ENCODE measurements at regions not wholly inside any gene's neighbourhood (a gene's known extent, or its start where the extent isn't known, plus 50 kb on each side); places are given as distances from the start of the nearest gene placed in this dataset.
"Not testable (repeated sequence)": the region's sequence is repeated elsewhere in the genome, so short reads cannot be mapped to it uniquely, and the experiment has no call there.

DNA sequence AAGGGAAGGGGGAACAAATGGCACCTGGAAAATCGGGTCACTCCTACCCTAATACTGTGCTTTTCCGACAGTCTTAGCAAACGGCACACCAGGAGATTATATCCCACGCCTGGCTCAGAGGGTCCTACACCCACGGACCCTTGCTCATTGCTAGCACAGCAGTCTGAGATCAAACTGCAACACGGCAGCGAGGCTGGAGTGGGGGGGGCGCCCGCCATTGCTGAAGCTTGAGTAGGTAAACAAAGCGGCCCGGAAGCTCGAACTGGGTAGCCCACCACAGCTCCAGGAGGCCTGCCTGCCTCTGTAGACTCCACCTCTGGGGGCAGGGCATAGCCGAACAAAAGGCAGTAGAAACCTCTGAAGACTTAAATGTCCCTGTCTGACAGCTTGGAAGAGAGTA, 82.1 kb upstream of the SIM2 start:
- TF ChIP-seq SIN3A (IDR thresholded peaks at IDR 0.05; ENCODE audit: low read depth); POLR2AphosphoS5 (IDR thresholded peaks at IDR 0.05; ENCODE audit: low read depth, low read length): not testable (repeated sequence)
- TF ChIP-seq, protein P1, sequence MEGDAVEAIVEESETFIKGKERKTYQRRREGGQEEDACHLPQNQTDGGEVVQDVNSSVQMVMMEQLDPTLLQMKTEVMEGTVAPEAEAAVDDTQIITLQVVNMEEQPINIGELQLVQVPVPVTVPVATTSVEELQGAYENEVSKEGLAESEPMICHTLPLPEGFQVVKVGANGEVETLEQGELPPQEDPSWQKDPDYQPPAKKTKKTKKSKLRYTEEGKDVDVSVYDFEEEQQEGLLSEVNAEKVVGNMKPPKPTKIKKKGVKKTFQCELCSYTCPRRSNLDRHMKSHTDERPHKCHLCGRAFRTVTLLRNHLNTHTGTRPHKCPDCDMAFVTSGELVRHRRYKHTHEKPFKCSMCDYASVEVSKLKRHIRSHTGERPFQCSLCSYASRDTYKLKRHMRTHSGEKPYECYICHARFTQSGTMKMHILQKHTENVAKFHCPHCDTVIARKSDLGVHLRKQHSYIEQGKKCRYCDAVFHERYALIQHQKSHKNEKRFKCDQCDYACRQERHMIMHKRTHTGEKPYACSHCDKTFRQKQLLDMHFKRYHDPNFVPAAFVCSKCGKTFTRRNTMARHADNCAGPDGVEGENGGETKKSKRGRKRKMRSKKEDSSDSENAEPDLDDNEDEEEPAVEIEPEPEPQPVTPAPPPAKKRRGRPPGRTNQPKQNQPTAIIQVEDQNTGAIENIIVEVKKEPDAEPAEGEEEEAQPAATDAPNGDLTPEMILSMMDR (IDR thresholded peaks at IDR 0.05 in 2 of 3, conservative IDR thresholded peaks at IDR 0.05 in 1 of 3; ENCODE audit: borderline replicate concordance in 1 of 3, insufficient read depth in 1 of 3, low read depth in 2 of 3, low read length in 2 of 3), result not testable (repeated sequence)
- TF ChIP-seq, protein P2, sequence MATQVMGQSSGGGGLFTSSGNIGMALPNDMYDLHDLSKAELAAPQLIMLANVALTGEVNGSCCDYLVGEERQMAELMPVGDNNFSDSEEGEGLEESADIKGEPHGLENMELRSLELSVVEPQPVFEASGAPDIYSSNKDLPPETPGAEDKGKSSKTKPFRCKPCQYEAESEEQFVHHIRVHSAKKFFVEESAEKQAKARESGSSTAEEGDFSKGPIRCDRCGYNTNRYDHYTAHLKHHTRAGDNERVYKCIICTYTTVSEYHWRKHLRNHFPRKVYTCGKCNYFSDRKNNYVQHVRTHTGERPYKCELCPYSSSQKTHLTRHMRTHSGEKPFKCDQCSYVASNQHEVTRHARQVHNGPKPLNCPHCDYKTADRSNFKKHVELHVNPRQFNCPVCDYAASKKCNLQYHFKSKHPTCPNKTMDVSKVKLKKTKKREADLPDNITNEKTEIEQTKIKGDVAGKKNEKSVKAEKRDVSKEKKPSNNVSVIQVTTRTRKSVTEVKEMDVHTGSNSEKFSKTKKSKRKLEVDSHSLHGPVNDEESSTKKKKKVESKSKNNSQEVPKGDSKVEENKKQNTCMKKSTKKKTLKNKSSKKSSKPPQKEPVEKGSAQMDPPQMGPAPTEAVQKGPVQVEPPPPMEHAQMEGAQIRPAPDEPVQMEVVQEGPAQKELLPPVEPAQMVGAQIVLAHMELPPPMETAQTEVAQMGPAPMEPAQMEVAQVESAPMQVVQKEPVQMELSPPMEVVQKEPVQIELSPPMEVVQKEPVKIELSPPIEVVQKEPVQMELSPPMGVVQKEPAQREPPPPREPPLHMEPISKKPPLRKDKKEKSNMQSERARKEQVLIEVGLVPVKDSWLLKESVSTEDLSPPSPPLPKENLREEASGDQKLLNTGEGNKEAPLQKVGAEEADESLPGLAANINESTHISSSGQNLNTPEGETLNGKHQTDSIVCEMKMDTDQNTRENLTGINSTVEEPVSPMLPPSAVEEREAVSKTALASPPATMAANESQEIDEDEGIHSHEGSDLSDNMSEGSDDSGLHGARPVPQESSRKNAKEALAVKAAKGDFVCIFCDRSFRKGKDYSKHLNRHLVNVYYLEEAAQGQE (IDR thresholded peaks at IDR 0.05; ENCODE audit: low read depth), result not testable (repeated sequence)
